ENCODE measurements at regions not wholly inside any gene's neighbourhood (a gene's known extent, or its start where the extent isn't known, plus 50 kb on each side); places are given as distances from the start of the nearest gene placed in this dataset.

DNA sequence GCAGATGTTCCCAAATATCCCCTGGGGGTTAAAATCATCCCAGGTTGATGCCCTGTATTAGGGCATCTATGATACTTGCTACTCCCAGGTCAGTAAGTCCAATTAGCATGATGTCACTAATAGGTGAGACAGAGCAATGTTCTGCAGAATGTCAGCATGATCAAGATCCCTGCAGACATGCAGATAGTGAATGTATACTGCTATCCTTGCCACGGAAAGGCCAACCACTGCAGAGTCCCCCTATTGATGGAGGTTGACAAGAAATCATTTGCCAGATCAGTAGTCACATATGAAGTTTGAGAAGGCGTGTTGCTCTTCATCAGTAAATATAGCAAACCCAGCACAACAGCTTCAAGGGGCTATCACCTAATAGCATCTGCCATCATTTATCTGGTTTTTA, 97.4 kb downstream of the SETD4 start:
- TF ChIP-seq, protein P1, sequence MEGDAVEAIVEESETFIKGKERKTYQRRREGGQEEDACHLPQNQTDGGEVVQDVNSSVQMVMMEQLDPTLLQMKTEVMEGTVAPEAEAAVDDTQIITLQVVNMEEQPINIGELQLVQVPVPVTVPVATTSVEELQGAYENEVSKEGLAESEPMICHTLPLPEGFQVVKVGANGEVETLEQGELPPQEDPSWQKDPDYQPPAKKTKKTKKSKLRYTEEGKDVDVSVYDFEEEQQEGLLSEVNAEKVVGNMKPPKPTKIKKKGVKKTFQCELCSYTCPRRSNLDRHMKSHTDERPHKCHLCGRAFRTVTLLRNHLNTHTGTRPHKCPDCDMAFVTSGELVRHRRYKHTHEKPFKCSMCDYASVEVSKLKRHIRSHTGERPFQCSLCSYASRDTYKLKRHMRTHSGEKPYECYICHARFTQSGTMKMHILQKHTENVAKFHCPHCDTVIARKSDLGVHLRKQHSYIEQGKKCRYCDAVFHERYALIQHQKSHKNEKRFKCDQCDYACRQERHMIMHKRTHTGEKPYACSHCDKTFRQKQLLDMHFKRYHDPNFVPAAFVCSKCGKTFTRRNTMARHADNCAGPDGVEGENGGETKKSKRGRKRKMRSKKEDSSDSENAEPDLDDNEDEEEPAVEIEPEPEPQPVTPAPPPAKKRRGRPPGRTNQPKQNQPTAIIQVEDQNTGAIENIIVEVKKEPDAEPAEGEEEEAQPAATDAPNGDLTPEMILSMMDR (IDR thresholded peaks at IDR 0.05): no peak
- no peak for TF ChIP-seq POLR2A (IDR thresholded peaks at IDR 0.05)
